Thoracic aorta (tissue), 2 donors: ENCODE measurements at regions not wholly inside any gene's neighbourhood (a gene's known extent, or its start where the extent isn't known, plus 50 kb on each side); places are given as distances from the start of the nearest gene placed in this dataset.

Experiments
- ATAC-seq: fragments of 150-250 bp; one replicate; pipeline ENCODE4 v1.8.0; 2017; ENCODE audit warnings: low read depth; ENCODE audit not compliant: insufficient number of reproducible peaks, low FRiP score
- DNase-seq: peaks from one replicate; pipeline ENCODE4 v3.0.0-alpha.2; 2020; ENCODE audit warnings: low spot score
- H3K27ac ChIP-seq, 2 donors: fragments of 200-600 bp; sonication (generic); 1 replicate in 1 of 2; 2 replicates in 1 of 2; pipeline ENCODE4 v1.5.1; 2016; ENCODE audit warnings: mild to moderate bottlenecking in 2 of 2, moderate library complexity in 2 of 2
- H3K27me3 ChIP-seq: fragments of 200-600 bp; sonication (generic); replicated peaks from 2 replicates; pipeline ENCODE4 v1.6.0; 2016; ENCODE audit warnings: mild to moderate bottlenecking; ENCODE audit not compliant: insufficient read depth
- H3K36me3 ChIP-seq: fragments of 200-600 bp; sonication (generic); one replicate; pipeline ENCODE4 v1.5.1; 2016
- H3K4me1 ChIP-seq, 2 donors: fragments of 200-600 bp; sonication (generic); 1 replicate in 1 of 2; 2 replicates in 1 of 2; pipeline versions ENCODE4 v1.5.1 to v1.6.0; 2016; ENCODE audit warnings: low read depth in 2 of 2, mild to moderate bottlenecking in 1 of 2; ENCODE audit not compliant: control insufficient read depth in 1 of 2
- H3K4me3 ChIP-seq: fragments of 200-600 bp; sonication (generic); 2 replicates; pipeline ENCODE4 v1.5.1; 2016; ENCODE audit warnings: mild to moderate bottlenecking
- H3K9me3 ChIP-seq: fragments of 200-600 bp; sonication (generic); 2 replicates; pipeline ENCODE4 v1.5.1; 2016
- TF ChIP-seq, protein P1 (sequence below): fragments of 200-600 bp; sonication (generic); IDR thresholded peaks from one replicate; pipeline ENCODE4 v1.5.1; 2019; ENCODE audit warnings: antibody characterized with exemption

- no peak overlapping the region for H3K27ac ChIP-seq
- DNase-seq (no peak), ATAC-seq (no peak)
- TF ChIP-seq, protein P1, sequence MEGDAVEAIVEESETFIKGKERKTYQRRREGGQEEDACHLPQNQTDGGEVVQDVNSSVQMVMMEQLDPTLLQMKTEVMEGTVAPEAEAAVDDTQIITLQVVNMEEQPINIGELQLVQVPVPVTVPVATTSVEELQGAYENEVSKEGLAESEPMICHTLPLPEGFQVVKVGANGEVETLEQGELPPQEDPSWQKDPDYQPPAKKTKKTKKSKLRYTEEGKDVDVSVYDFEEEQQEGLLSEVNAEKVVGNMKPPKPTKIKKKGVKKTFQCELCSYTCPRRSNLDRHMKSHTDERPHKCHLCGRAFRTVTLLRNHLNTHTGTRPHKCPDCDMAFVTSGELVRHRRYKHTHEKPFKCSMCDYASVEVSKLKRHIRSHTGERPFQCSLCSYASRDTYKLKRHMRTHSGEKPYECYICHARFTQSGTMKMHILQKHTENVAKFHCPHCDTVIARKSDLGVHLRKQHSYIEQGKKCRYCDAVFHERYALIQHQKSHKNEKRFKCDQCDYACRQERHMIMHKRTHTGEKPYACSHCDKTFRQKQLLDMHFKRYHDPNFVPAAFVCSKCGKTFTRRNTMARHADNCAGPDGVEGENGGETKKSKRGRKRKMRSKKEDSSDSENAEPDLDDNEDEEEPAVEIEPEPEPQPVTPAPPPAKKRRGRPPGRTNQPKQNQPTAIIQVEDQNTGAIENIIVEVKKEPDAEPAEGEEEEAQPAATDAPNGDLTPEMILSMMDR: peak; percentile 9
- no peaks in the 10 kb centered on the region for H3K27me3 ChIP-seq
- no peaks in the 10 kb centered on the region for H3K4me1 ChIP-seq
- no peak overlapping the region for H3K4me3 ChIP-seq
- H3K36me3 ChIP-seq: no peaks in the 10 kb centered on the region
- no peaks in the 10 kb centered on the region for H3K9me3 ChIP-seq
These were observed 104.7 kb upstream of the FREM2 start for GRCh38 chr13:38582133-38582532.

GRCh38 chr13:38590230-38590629, 96.6 kb upstream of the FREM2 start:
- TF ChIP-seq, protein P1: no peak
- Histone ChIP-seq H3K27me3 (no peaks in the 10 kb centered on the region), H3K9me3 (no peaks in the 10 kb centered on the region), H3K4me3 (no peak overlapping the region), H3K36me3 (no peaks in the 10 kb centered on the region), H3K4me1 (no peaks in the 10 kb centered on the region), H3K27ac (no peak overlapping the region)
- no peak for ATAC-seq
- no peak for DNase-seq

DNA sequence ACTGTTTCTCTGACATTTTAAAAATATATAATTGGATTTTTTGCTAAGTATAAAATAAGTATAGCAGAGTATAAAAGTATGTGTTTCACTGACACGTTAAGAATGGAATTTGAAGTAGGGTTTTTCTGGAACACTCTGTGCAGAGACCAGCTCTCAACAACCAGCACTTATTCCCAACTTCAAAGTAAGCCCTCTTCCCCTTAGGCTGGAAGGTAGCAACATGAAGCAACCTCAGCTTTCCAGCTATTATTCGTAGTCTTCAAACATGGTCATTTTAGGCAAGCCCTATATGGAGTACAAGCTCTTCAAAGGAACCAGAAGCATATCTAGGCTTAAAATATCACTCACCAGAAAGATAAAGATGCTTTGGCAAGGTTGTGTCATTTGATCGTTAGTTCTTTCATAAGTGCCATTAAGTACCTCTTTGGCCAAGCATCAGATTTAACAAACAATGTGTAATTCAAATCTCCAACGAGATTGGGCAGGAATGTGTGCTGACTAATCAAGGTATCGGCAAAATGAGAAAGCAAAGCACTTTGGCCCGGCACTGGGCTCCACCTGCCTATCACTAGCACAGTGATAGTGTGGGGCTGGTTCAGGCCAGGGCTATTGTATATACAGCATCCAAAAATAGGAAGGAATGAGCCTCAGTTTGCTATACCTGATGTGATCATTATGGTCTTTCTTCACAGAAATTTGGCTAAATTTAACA, 95.9 kb upstream of the FREM2 start:
- Histone ChIP-seq H3K9me3 (no peaks in the 10 kb centered on the region), H3K36me3 (no peaks in the 10 kb centered on the region), H3K4me1 (no peaks in the 10 kb centered on the region), H3K27ac (no peak overlapping the region), H3K4me3 (no peak overlapping the region), H3K27me3 (no peaks in the 10 kb centered on the region)
- TF ChIP-seq, protein P1: no peak
- ATAC-seq (no peak), DNase-seq (no peak)

DNA sequence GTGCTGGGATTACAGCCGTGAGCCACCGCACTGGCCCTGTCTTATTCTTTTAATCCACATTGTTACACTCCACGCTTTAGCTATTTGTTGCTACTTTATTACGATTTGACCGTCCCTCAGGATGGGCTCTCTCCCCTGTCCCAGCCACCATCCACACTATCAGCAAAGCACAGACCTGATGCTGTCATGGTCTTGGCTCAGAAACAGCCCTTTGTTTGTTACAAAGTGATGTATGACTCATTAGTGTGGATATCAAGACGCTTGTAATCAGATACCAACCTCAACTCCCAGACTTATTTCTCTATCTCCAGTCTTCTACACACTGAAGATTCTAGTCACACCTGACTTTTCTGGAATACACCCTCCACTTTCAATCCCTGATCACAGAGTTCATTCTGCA, 84.6 kb upstream of the FREM2 start:
- Histone ChIP-seq H3K4me1 (no peaks in the 10 kb centered on the region), H3K4me3 (no peak overlapping the region), H3K27ac (no peak overlapping the region), H3K27me3 (no peaks in the 10 kb centered on the region), H3K36me3 (no peaks in the 10 kb centered on the region), H3K9me3 (no peaks in the 10 kb centered on the region)
- no peak for ATAC-seq
- no peak for DNase-seq
- TF ChIP-seq, protein P1: no peak

- Histone ChIP-seq H3K4me3 (no peak overlapping the region), H3K9me3 (no peaks in the 10 kb centered on the region), H3K27me3 (no peaks in the 10 kb centered on the region), H3K27ac (no peak overlapping the region), H3K36me3 (no peaks in the 10 kb centered on the region), H3K4me1 (no peaks in the 10 kb centered on the region)
- DNase-seq (no peak), ATAC-seq (no peak)
- TF ChIP-seq, protein P1: no peak
These were observed 80.0 kb upstream of the FREM2 start for GRCh38 chr13:38606699-38607535.
